CD14-positive monocyte (primary cell): ENCODE measurements at regions not wholly inside any gene's neighbourhood (a gene's known extent, or its start where the extent isn't known, plus 50 kb on each side); places are given as distances from the start of the nearest gene placed in this dataset.

Experiments
- DNase-seq, 3 donors: peaks; one replicate each; pipeline ENCODE4 v3.0.0-alpha.2; 2011 to 2022
- H2AFZ ChIP-seq: 2 replicates; pipeline ENCODE4 v1.6.0; 2012; ENCODE audit warnings: mild to moderate bottlenecking, low read depth, low read length, inconsistent platforms; ENCODE audit not compliant: insufficient read depth, poor library complexity, severe bottlenecking
- H3K27ac ChIP-seq, 2 donors: 1 replicate in 1 of 2; 2 replicates in 1 of 2; pipeline ENCODE4 v1.5.1; 2012 to 2013; ENCODE audit warnings: low read length in 2 of 2, control low read depth in 1 of 2, inconsistent platforms in 1 of 2, low read depth in 1 of 2, mild to moderate bottlenecking in 1 of 2
- H3K27me3 ChIP-seq, 2 donors: one replicate each; pipeline versions ENCODE4 v1.6.0 to v1.6.1; 2011 to 2013; ENCODE audit warnings: low read length in 2 of 2; ENCODE audit not compliant: control insufficient read depth in 2 of 2, insufficient read depth in 2 of 2
- H3K36me3 ChIP-seq, 2 donors: replicated peaks in 1 of 2; 1 replicate in 1 of 2; 2 replicates in 1 of 2; pipeline versions ENCODE4 v1.5.1 to v1.6.1; 2012 to 2013; ENCODE audit warnings: low read length in 2 of 2, control low read depth in 1 of 2, inconsistent platforms in 1 of 2, mild to moderate bottlenecking in 1 of 2; ENCODE audit not compliant: insufficient read depth in 2 of 2, control insufficient read depth in 1 of 2
- H3K4me1 ChIP-seq, 2 donors: 1 replicate in 1 of 2; 2 replicates in 1 of 2; pipeline versions ENCODE4 v1.5.1 to v1.6.1; 2012 to 2013; ENCODE audit warnings: low read length in 2 of 2, control low read depth in 1 of 2, inconsistent platforms in 1 of 2, mild to moderate bottlenecking in 1 of 2, moderate library complexity in 1 of 2; ENCODE audit not compliant: insufficient read depth in 2 of 2, control insufficient read depth in 1 of 2
- H3K4me2 ChIP-seq: replicated peaks from 2 replicates; pipeline ENCODE3; 2012; ENCODE audit warnings: low read length, moderate library complexity, mild to moderate bottlenecking; ENCODE audit not compliant: poor library complexity, severe bottlenecking; ENCODE audit errors: extremely low read depth
- H3K4me3 ChIP-seq, 3 experiments: fragments of 200-600 bp in 1 of 3; sonication (generic) in 1 of 3; replicated peaks in 1 of 3; 1 replicate in 2 of 3; 2 replicates in 1 of 3; pipeline ENCODE4 v1.5.1; 2011 to 2013; ENCODE audit warnings: low read length in 3 of 3, mild to moderate bottlenecking in 3 of 3, control low read depth in 2 of 3, low read depth in 2 of 3, inconsistent platforms in 1 of 3, moderate library complexity in 1 of 3
- H3K79me2 ChIP-seq: 2 replicates; pipeline ENCODE4 v1.6.0; 2012; ENCODE audit warnings: mild to moderate bottlenecking, control low read depth, inconsistent platforms, low read length, moderate library complexity; ENCODE audit not compliant: insufficient read depth
- H3K9ac ChIP-seq: 2 replicates; pipeline ENCODE4 v1.6.0; 2017; ENCODE audit warnings: low read length, mild to moderate bottlenecking; ENCODE audit not compliant: insufficient read depth, poor library complexity, severe bottlenecking
- H3K9me3 ChIP-seq, 2 donors: replicated peaks in 1 of 2; 1 replicate in 1 of 2; 2 replicates in 1 of 2; pipeline versions ENCODE4 v1.5.1 to v1.6.1; 2012 to 2013; ENCODE audit warnings: low read length in 2 of 2, control low read depth in 1 of 2; ENCODE audit not compliant: control insufficient read depth in 1 of 2, insufficient read depth in 1 of 2
- H4K20me1 ChIP-seq: 2 replicates; pipeline ENCODE4 v1.6.0; 2012; ENCODE audit warnings: mild to moderate bottlenecking, low read length, control low read depth, moderate library complexity; ENCODE audit not compliant: insufficient read depth
- H3K27ac Mint-ChIP-seq, 7 donors: one replicate each; pipeline ENCODE4 v1.8.0; 2020; ENCODE audit warnings: mild to moderate bottlenecking in 7 of 7, mixed read lengths in 7 of 7, moderate library complexity in 6 of 7, inconsistent platforms in 2 of 7
- H3K27me3 Mint-ChIP-seq, 3 donors: one replicate each; pipeline ENCODE4 v1.8.0; 2021 to 2022; ENCODE audit warnings: low read depth in 3 of 3, mild to moderate bottlenecking in 3 of 3, mixed read lengths in 3 of 3, moderate library complexity in 3 of 3, inconsistent platforms in 1 of 3
- H3K36me3 Mint-ChIP-seq, 2 donors: one replicate each; pipeline ENCODE4 v1.8.0; 2020; ENCODE audit warnings: mixed read lengths in 2 of 2, inconsistent platforms in 1 of 2, mild to moderate bottlenecking in 1 of 2
- H3K4me1 Mint-ChIP-seq: one replicate; pipeline ENCODE4 v1.8.0; 2020; ENCODE audit warnings: mild to moderate bottlenecking, mixed read lengths
- H3K4me3 Mint-ChIP-seq, 2 donors: one replicate each; pipeline ENCODE4 v1.8.0; 2020; ENCODE audit warnings: mild to moderate bottlenecking in 2 of 2, mixed read lengths in 2 of 2, moderate library complexity in 1 of 2
- H3K9me3 Mint-ChIP-seq, 7 donors: one replicate each; pipeline ENCODE4 v1.8.0; 2020 to 2022; ENCODE audit warnings: mixed read lengths in 7 of 7, mild to moderate bottlenecking in 6 of 7, moderate library complexity in 6 of 7, inconsistent platforms in 2 of 7
- CTCF ChIP-seq: fragments of 200-600 bp; IDR thresholded peaks from one replicate; pipeline ENCODE4 v1.8.0; 2022; ENCODE audit warnings: antibody characterized with exemption, mild to moderate bottlenecking
- WGBS: methylation state at CpG from one replicate; pipeline ENCODE4 v1.1.5; 2013; ENCODE audit warnings: missing lambda C conversion rate; ENCODE audit not compliant: insufficient coverage; 5-methylcytosine and 5-hydroxymethylcytosine counted together
- intact Hi-C, 2 donors: fragments of 100-400 bp; cut with micrococcal nuclease; formaldehyde crosslinking; loops; one replicate each; pipeline versions ENCODE4 v1.15.0 to v1.15.1; 2023

- DNase-seq, result no peak
- H3K36me3 Mint-ChIP-seq, result no peaks in the 10 kb centered on the region
- Histone ChIP-seq H3K79me2 (no peaks in the 10 kb centered on the region), H2AFZ (no peak overlapping the region), H3K27ac (no peak overlapping the region), H4K20me1 (no peaks in the 10 kb centered on the region), H3K9ac (no peak overlapping the region), H3K4me1 (no peaks in the 10 kb centered on the region), H3K9me3 (no peaks in the 10 kb centered on the region), H3K36me3 (no peaks in the 10 kb centered on the region), H3K4me2 (no peak overlapping the region), H3K4me3 (no peak overlapping the region), H3K27me3 (no peaks in the 10 kb centered on the region)
- no peak overlapping the region for H3K27ac Mint-ChIP-seq
- no peak overlapping the region for H3K4me3 Mint-ChIP-seq
- H3K9me3 Mint-ChIP-seq, result peaks cover 0 to 2% (median 0%) of the 10 kb centered on the region in 7 donors
- intact Hi-C loops, result no loop called here
- no peaks in the 10 kb centered on the region for H3K27me3 Mint-ChIP-seq
- H3K4me1 Mint-ChIP-seq, result no peaks in the 10 kb centered on the region
- WGBS, result no CpG with 5 or more reads among the region's 1 CpG
- no peak for TF ChIP-seq CTCF
Measured at GRCh38 chr1:189524501-189524900, 953.2 kb downstream of the BRINP3 start.

- no peaks in the 10 kb centered on the region for H3K36me3 ChIP-seq
- Mint-ChIP-seq H3K27me3 (no peaks in the 10 kb centered on the region), H3K4me3 (no peak overlapping the region), H3K27ac (no peak overlapping the region), H3K4me1 (no peaks in the 10 kb centered on the region), H3K36me3 (no peaks in the 10 kb centered on the region), H3K9me3 (no peaks in the 10 kb centered on the region)
- no peak overlapping the region for H2AFZ ChIP-seq
- WGBS, result 88% methylated on average over 1 of the region's 5 CpGs
- no peak for TF ChIP-seq CTCF
- H3K27me3 ChIP-seq, result no peaks in the 10 kb centered on the region
- H3K4me2 ChIP-seq, result no peak overlapping the region
- no peaks in the 10 kb centered on the region for H3K9me3 ChIP-seq
- no peak overlapping the region for H3K9ac ChIP-seq
- H3K4me3 ChIP-seq, result no peak overlapping the region
- DNase-seq, result no peak
- intact Hi-C loops, result no loop called here
- H3K79me2 ChIP-seq, result no peaks in the 10 kb centered on the region
- no peaks in the 10 kb centered on the region for H3K4me1 ChIP-seq
- no peak overlapping the region for H3K27ac ChIP-seq
- H4K20me1 ChIP-seq, result no peaks in the 10 kb centered on the region
Measured at GRCh38 chr1:189530162-189530561, 947.5 kb downstream of the BRINP3 start.
